ENCODE measurements at regions not wholly inside any gene's neighbourhood (a gene's known extent, or its start where the extent isn't known, plus 50 kb on each side); places are given as distances from the start of the nearest gene placed in this dataset.

GRCh38 chr14:104318558-104319490 is 180.4 kb downstream of the KIF26A start:
- TF ChIP-seq CTCF (conservative IDR thresholded peaks at IDR 0.05 in 1 of 2, IDR thresholded peaks at IDR 0.05 in 1 of 2; ENCODE audit: low read depth in 1 of 2, low read length in 2 of 2) (no peak), EZH2 (IDR thresholded peaks at IDR 0.05; ENCODE audit: low read length, missing control alignments) (no peak)
- no peak for DNase-seq (ENCODE audit: low read depth in 2 of 2)

GRCh38 chr14:104319491-104320241 is 181.3 kb downstream of the KIF26A start:
- no peaks in the 10 kb centered on the region for H3K9me3 ChIP-seq (ENCODE audit: control insufficient read depth, insufficient read depth, low read depth, low read length)
- no peaks in the 10 kb centered on the region for H3K79me2 ChIP-seq (ENCODE audit: control insufficient read depth, insufficient read depth, low read length)
- no peak overlapping the region for H3K4me2 ChIP-seq (ENCODE audit: extremely low read depth, insufficient read depth, low read length)
- no peak overlapping the region for H3K4me3 ChIP-seq (replicated peaks in 1 of 4; ENCODE audit: control extremely low read depth in 1 of 4, insufficient read depth in 1 of 4, low read depth in 3 of 4, low read length in 4 of 4)
- H3K27ac ChIP-seq (ENCODE audit: insufficient read depth, low read length), result no peak overlapping the region
- H3K9ac ChIP-seq (ENCODE audit: insufficient read depth, low read length), result no peak overlapping the region
- no peaks in the 10 kb centered on the region for H3K36me3 ChIP-seq (ENCODE audit: control insufficient read depth, insufficient read depth, low read length)
- H3K4me1 ChIP-seq (ENCODE audit: control insufficient read depth, extremely low read depth, insufficient read depth, low read length), result no peaks in the 10 kb centered on the region
- DNase-seq (ENCODE audit: low read depth in 2 of 2), result no peak
- TF ChIP-seq EZH2 (IDR thresholded peaks at IDR 0.05; ENCODE audit: low read length, missing control alignments), result no peak
- no peak for TF ChIP-seq CTCF (conservative IDR thresholded peaks at IDR 0.05 in 1 of 2, IDR thresholded peaks at IDR 0.05 in 1 of 2; ENCODE audit: low read depth in 1 of 2, low read length in 2 of 2)
- no peaks in the 10 kb centered on the region for H4K20me1 ChIP-seq (ENCODE audit: control insufficient read depth, extremely low read depth, insufficient read depth, low read length)
- no peak overlapping the region for H2AFZ ChIP-seq (ENCODE audit: low read length)
- H3K27me3 ChIP-seq (ENCODE audit: control insufficient read depth, insufficient read depth, low read length), result no peaks in the 10 kb centered on the region

More at GRCh38 chr14:104318558-104319490, 180.4 kb downstream of the KIF26A start:
- no peak overlapping the region for H3K9ac ChIP-seq (ENCODE audit: insufficient read depth, low read length)
- no peak overlapping the region for H3K4me2 ChIP-seq (ENCODE audit: extremely low read depth, insufficient read depth, low read length)
- H3K27me3 ChIP-seq (ENCODE audit: control insufficient read depth, insufficient read depth, low read length), result no peaks in the 10 kb centered on the region
- H3K4me3 ChIP-seq (replicated peaks in 1 of 4; ENCODE audit: control extremely low read depth in 1 of 4, insufficient read depth in 1 of 4, low read depth in 3 of 4, low read length in 4 of 4), result no peak overlapping the region
- H2AFZ ChIP-seq (ENCODE audit: low read length), result no peak overlapping the region
- no peaks in the 10 kb centered on the region for H3K79me2 ChIP-seq (ENCODE audit: control insufficient read depth, insufficient read depth, low read length)
- no peaks in the 10 kb centered on the region for H3K9me3 ChIP-seq (ENCODE audit: control insufficient read depth, insufficient read depth, low read depth, low read length)
- H3K36me3 ChIP-seq (ENCODE audit: control insufficient read depth, insufficient read depth, low read length), result no peaks in the 10 kb centered on the region
- H3K27ac ChIP-seq (ENCODE audit: insufficient read depth, low read length), result no peak overlapping the region
- no peaks in the 10 kb centered on the region for H4K20me1 ChIP-seq (ENCODE audit: control insufficient read depth, extremely low read depth, insufficient read depth, low read length)
- no peaks in the 10 kb centered on the region for H3K4me1 ChIP-seq (ENCODE audit: control insufficient read depth, extremely low read depth, insufficient read depth, low read length)

GRCh38 chr14:104320611-104321086 is 182.3 kb downstream of the KIF26A start:
- TF ChIP-seq CTCF (conservative IDR thresholded peaks at IDR 0.05 in 1 of 2, IDR thresholded peaks at IDR 0.05 in 1 of 2; ENCODE audit: low read depth in 1 of 2, low read length in 2 of 2), result no peak
- Histone ChIP-seq H3K4me2 (ENCODE audit: extremely low read depth, insufficient read depth, low read length) (no peak overlapping the region), H3K27ac (ENCODE audit: insufficient read depth, low read length) (no peak overlapping the region), H3K9me3 (ENCODE audit: control insufficient read depth, insufficient read depth, low read depth, low read length) (no peaks in the 10 kb centered on the region), H3K79me2 (ENCODE audit: control insufficient read depth, insufficient read depth, low read length) (no peaks in the 10 kb centered on the region), H3K4me3 (replicated peaks in 1 of 4; ENCODE audit: control extremely low read depth in 1 of 4, insufficient read depth in 1 of 4, low read depth in 3 of 4, low read length in 4 of 4) (no peak overlapping the region), H3K9ac (ENCODE audit: insufficient read depth, low read length) (no peak overlapping the region), H4K20me1 (ENCODE audit: control insufficient read depth, extremely low read depth, insufficient read depth, low read length) (no peaks in the 10 kb centered on the region), H2AFZ (ENCODE audit: low read length) (no peak overlapping the region), H3K4me1 (ENCODE audit: control insufficient read depth, extremely low read depth, insufficient read depth, low read length) (no peaks in the 10 kb centered on the region), H3K36me3 (ENCODE audit: control insufficient read depth, insufficient read depth, low read length) (no peaks in the 10 kb centered on the region), H3K27me3 (ENCODE audit: control insufficient read depth, insufficient read depth, low read length) (no peaks in the 10 kb centered on the region)
- no peak for DNase-seq (ENCODE audit: low read depth in 2 of 2)
